KBM-7 (cell line): ENCODE measurements at regions not wholly inside any gene's neighbourhood (a gene's known extent, or its start where the extent isn't known, plus 50 kb on each side); places are given as distances from the start of the nearest gene placed in this dataset.
"Not testable (repeated sequence)": the region's sequence is repeated elsewhere in the genome, so short reads cannot be mapped to it uniquely, and the experiment has no call there.

ENCODE experiments used
- DNase-seq: peaks from one replicate; pipeline ENCODE4 v3.0.0-alpha.2; 2015
- in situ Hi-C: fragments of 300-500 bp; cut with MboI; formaldehyde crosslinking; loops from 2 replicates; pipeline ENCODE4 v1.14.3; 2020; ENCODE audit warnings: low sequenced_read_pairs, low pct_unique_long_range_greater_than_20kb, mixed read lengths

- in situ Hi-C loops, DNase-seq: not testable (repeated sequence)
Observed at GRCh38 chr7:97234494-97234893, 117.0 kb downstream of the SDHAF3 start.

- in situ Hi-C loops, result no loop called here
- DNase-seq, result no peak
Observed at GRCh38 chr7:97246317-97246716, 128.8 kb downstream of the SDHAF3 start.

GRCh38 chr7:97258187-97258586 lies 140.7 kb downstream of the SDHAF3 start:
- DNase-seq, in situ Hi-C loops: not testable (repeated sequence)

- DNase-seq, result no peak
- in situ Hi-C loops, result no loop called here
Observed at GRCh38 chr7:97269741-97270140, 152.2 kb downstream of the SDHAF3 start.

- in situ Hi-C loops, result no loop called here
- DNase-seq, result no peak
Observed at GRCh38 chr7:97270280-97270679, 152.8 kb downstream of the SDHAF3 start.

DNA sequence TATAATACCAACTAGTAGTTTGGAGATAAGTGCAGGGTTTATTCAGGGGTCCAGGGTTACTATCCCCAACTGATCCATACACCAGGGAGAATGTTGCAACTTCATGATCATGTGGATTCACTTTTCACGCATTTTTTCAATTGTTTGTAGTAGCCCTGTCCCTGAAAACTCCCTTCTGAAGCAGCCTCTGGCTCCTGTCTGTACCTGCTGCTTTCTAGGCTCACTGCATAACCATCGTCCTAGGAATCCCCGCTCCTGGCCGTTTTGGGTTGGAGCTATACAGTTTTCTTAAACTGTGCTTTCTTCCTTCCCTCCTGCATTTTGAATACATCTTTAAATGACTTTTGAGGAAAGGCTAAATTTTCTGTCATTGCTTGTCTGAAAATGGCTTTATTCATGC lies 154.1 kb downstream of the SDHAF3 start:
- in situ Hi-C loops, result no loop called here

GRCh38 chr7:97272237-97272975 lies 154.9 kb downstream of the SDHAF3 start:
- no peak for DNase-seq
- in situ Hi-C loops, result no loop called here

More for the DNA sequence above, 154.1 kb downstream of the SDHAF3 start:
- no peak for DNase-seq

- in situ Hi-C loops, result no loop called here
- DNase-seq, result no peak
Observed at GRCh38 chr7:97275475-97275874, 158.0 kb downstream of the SDHAF3 start.

DNA sequence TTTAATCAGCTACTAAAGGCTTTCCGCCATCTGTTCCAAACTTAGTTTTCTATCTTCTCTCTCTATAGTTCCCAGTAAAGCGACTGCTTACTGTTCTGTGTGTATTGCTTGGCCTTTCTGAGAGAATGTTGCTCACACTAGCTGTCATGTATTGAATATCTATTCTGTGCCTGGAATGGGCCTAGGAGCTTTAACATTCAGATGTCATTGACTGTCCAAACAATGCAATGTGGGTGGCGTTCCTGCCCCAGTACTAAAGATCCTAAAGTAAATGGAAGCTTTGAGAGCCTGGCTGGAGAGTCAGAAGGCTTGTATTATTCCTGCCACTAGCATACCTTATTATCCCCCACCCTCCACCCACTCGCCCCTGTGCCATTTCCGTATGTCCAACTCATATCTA lies 163.5 kb downstream of the SDHAF3 start:
- DNase-seq, result no peak
- in situ Hi-C loops, result no loop called here

DNA sequence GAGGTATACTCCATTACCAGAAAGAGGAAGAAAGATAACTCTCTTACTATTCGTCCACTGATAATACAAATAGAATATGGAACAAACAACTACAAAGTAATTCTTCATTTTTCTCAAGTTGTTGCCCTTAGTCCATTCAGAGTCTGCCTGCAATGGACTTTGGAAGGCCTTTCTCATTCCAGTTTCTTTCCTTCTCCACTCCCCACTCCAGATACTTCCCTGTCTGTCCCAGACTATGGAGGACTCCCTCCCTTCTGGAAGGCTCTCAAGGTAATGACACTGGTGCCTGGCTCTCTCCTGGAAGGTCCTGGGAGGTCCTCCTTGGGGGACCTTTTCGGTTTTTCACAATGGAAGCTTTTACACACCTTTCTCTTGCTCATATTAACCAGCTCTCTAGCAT lies 167.8 kb downstream of the SDHAF3 start:
- DNase-seq, result no peak
- in situ Hi-C loops, result no loop called here

- DNase-seq, result no peak
- in situ Hi-C loops, result no loop called here
Observed at GRCh38 chr7:97293031-97293430, 175.5 kb downstream of the SDHAF3 start.

- in situ Hi-C loops, result no loop called here
- no peak for DNase-seq
Observed at GRCh38 chr7:97298561-97298960, 181.1 kb downstream of the SDHAF3 start.

GRCh38 chr7:97305589-97305988 lies 188.1 kb downstream of the SDHAF3 start:
- no peak for DNase-seq

DNA sequence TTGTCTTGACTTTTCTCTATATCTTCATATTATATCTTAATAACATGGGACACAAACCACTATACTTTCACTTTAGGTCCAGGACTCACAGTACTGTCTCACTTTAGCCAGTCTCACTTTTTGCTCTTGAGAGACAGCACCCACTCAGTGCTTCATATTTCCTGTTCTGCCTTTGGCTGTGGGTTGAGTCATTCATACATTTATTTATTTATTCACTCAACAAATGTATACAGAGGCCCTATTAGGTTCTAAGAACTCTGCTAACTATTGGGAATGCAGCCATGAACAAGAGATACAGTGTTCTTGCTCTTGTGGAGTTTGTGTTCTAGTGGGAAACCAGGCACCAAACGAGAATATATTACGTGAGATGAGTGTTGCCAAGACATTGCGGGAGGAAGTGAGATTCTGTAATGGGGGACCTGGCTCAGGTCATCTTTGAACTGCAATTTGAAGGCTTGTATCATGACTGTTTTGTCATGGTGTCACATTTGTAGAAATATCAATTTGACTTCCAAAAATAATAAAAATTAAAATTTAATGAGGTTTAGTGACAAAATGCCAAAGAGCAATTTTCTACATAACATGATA lies 190.1 kb downstream of the SDHAF3 start:
- in situ Hi-C loops, result no loop called here
- DNase-seq, result no peak

More at GRCh38 chr7:97305589-97305988, 188.1 kb downstream of the SDHAF3 start:
- in situ Hi-C loops, result no loop called here

DNA sequence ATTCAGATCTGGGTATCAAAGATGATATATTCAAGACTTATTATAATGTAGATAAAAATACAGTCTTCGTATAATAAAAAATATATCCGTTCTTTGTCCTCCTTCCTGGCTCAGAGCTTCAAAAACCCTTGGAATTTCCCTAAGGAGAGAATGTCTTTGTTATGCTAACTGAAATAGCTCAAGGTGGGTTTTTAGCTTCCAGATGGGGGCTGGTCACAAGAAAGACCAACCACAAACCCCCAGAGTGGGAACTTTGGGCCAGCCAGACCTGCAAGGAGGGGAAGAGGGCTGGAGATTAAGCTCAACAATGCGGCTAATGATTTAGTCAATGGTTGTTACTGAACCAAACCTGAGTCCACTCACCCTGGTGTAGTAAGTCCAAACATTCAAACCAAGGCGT lies 196.4 kb downstream of the SDHAF3 start:
- no peak for DNase-seq
- in situ Hi-C loops, result no loop called here

- in situ Hi-C loops, result no loop called here
- DNase-seq, result no peak
Observed at GRCh38 chr7:97317575-97317974, 200.1 kb downstream of the SDHAF3 start.

DNA sequence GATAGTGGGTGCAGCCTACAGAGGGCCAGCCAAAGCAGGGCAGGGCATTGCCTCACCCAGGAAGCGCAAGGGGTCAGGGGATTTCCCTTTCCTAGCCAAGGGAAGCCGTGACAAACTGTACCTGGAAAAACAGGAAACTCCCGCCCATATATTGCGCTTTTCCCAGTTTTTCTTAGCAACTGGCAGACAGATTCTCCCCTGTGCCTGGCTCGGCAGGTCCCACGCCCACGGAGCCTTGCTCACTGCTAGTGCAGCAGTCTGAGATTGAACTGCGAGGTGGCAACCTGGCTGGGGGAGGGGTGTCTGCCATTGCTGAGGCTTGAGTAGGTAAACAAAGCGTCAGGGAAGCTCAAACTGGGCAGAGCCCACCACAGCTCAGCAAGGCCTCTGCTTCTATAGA lies 212.4 kb downstream of the SDHAF3 start:
- DNase-seq, in situ Hi-C loops: not testable (repeated sequence)

GRCh38 chr7:97337849-97338248 lies 220.4 kb downstream of the SDHAF3 start:
- in situ Hi-C loops, result no loop called here
- DNase-seq, result no peak

DNA sequence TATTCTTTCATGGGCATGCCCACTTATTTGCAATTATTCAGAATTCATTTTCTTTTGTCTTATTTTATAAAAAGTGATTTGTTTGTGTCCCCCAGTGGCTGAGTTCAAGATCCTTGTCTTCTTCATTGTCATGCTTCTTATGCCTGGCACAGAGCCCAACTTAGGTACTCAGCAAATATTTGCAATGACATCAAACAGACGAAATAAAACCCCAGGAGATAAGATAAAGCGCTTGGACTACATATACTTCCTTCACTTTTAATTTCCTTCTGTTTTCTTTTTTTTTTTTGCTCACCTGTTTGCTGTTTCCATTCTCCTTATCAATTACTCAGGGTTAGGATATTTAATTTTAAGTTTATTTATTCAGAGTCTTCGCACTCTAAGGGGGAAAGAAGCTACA lies 225.0 kb downstream of the SDHAF3 start:
- in situ Hi-C loops, result no loop called here
- no peak for DNase-seq

GRCh38 chr7:97346349-97346748 lies 228.9 kb downstream of the SDHAF3 start:
- in situ Hi-C loops, result no loop called here
- DNase-seq, result no peak

GRCh38 chr7:97351488-97351887 lies 234.0 kb downstream of the SDHAF3 start:
- no peak for DNase-seq

More at GRCh38 chr7:97351488-97351887, 234.0 kb downstream of the SDHAF3 start:
- in situ Hi-C loops, result no loop called here
